ENCODE measurements at regions not wholly inside any gene's neighbourhood (a gene's known extent, or its start where the extent isn't known, plus 50 kb on each side); places are given as distances from the start of the nearest gene placed in this dataset.

DNA sequence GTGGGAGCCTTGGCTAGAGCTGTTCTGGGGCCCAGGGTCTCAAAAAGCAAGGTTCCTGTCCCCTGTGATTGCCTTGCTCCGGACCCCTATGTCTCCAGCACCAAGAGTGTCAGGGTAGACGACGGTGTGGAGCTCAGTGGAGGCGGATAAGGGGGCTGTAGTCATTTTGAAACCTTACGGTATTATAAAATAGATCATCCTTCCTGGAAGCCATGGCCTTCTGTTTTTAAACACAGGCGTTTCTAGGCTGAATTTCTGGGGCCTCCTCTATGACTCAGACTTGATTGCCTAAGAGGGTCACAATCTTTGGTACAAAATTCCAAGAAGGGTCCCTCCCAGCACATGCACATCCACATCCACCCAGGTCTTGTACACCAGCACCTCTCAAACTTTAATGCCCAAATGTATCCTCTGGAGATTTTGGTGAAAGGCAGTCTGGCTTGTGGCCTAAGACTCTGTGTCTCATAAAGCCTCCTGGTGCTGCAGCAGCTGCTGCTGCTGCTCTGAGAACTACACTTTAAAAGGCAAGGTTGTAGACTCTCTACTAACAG lies 70.5 kb upstream of the XCR1 start:
- peaks cover 85% of the 10 kb centered on the region for H3K4me1 ChIP-seq (ENCODE audit: control insufficient read depth, insufficient read depth, low read length)
- H3K4me3 ChIP-seq (ENCODE audit: low read length), result no peak overlapping the region
- peaks cover 18% of the 10 kb centered on the region for H3K36me3 Mint-ChIP-seq
- ATAC-seq (peak; percentile 30 to 43 (median 33)), DNase-seq (peak in 1 of 2 donors; percentile 30)
- peaks cover 58 to 60% of the 10 kb centered on the region in 2 donors for H3K4me1 Mint-ChIP-seq
- peaks cover 0 to 2% of the 10 kb centered on the region in 2 donors for H3K9me3 Mint-ChIP-seq
- no peaks in the 10 kb centered on the region for H3K27me3 Mint-ChIP-seq (ENCODE audit: low read depth in 2 of 2)
- H3K27ac Mint-ChIP-seq, result peak overlapping the region; percentile 94 to 99
- intact Hi-C loops (cut with micrococcal nuclease), result loop anchor here (5.0 kb wide), 1 partner anchor 345 kb away; no protein-coding TSS in a partner anchor
- no peaks in the 10 kb centered on the region for H3K9me3 ChIP-seq (ENCODE audit: control insufficient read depth, insufficient read depth, low read length)
- TF ChIP-seq, protein P1, sequence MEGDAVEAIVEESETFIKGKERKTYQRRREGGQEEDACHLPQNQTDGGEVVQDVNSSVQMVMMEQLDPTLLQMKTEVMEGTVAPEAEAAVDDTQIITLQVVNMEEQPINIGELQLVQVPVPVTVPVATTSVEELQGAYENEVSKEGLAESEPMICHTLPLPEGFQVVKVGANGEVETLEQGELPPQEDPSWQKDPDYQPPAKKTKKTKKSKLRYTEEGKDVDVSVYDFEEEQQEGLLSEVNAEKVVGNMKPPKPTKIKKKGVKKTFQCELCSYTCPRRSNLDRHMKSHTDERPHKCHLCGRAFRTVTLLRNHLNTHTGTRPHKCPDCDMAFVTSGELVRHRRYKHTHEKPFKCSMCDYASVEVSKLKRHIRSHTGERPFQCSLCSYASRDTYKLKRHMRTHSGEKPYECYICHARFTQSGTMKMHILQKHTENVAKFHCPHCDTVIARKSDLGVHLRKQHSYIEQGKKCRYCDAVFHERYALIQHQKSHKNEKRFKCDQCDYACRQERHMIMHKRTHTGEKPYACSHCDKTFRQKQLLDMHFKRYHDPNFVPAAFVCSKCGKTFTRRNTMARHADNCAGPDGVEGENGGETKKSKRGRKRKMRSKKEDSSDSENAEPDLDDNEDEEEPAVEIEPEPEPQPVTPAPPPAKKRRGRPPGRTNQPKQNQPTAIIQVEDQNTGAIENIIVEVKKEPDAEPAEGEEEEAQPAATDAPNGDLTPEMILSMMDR (IDR thresholded peaks at IDR 0.05), result no peak
- peak overlapping the region; percentile 87 for H3K27ac ChIP-seq (ENCODE audit: low read length)
- no peaks in the 10 kb centered on the region for H3K36me3 ChIP-seq (ENCODE audit: control insufficient read depth, insufficient read depth, low read length)
- peak overlapping the region; percentile 78 for H3K4me3 Mint-ChIP-seq
- H3K27me3 ChIP-seq (ENCODE audit: control insufficient read depth, insufficient read depth, low read length), result no peaks in the 10 kb centered on the region
- WGBS (ENCODE audit: insufficient coverage), result 52% methylated on average over 6 of the region's 6 CpGs

DNA sequence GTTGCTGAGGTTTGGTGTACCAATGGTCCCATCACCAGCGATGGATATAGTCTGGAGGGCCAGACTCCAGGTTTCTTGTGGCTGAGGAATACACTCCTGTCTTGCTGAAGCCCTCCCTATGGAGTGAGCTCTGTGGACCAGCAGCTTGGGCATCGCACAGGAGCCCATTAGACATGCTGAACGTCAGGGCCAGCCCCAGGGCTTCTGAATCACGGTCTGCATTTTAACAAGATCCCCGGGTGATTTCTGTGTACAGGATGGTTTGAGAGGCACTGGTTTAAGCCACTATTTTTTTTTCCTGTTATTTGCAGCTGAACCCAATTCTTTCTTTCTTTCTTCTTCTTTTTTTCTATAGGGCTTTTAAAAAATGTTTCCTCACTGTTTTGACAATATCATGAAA lies 69.5 kb upstream of the XCR1 start:
- Mint-ChIP-seq H3K9me3 (no peaks in the 10 kb centered on the region), H3K27ac (peak overlapping the region; percentile 94 to 99), H3K4me1 (peaks cover 60 to 63% of the 10 kb centered on the region in 2 donors), H3K27me3 (ENCODE audit: low read depth in 2 of 2) (no peaks in the 10 kb centered on the region), H3K4me3 (no peak overlapping the region), H3K36me3 (peaks cover 9% of the 10 kb centered on the region)
- no peak overlapping the region for H3K4me3 ChIP-seq (ENCODE audit: low read length)
- H3K9me3 ChIP-seq (ENCODE audit: control insufficient read depth, insufficient read depth, low read length), result no peaks in the 10 kb centered on the region
- intact Hi-C loops (cut with micrococcal nuclease), result loop anchor here (5.0 kb wide), 1 partner anchor 346 kb away; no protein-coding TSS in a partner anchor
- H3K36me3 ChIP-seq (ENCODE audit: control insufficient read depth, insufficient read depth, low read length), result no peaks in the 10 kb centered on the region
- DNase-seq (no peak), ATAC-seq (no peak)
- peak overlapping the region; percentile 3 for H3K27ac ChIP-seq (ENCODE audit: low read length)
- TF ChIP-seq, protein P1 (IDR thresholded peaks at IDR 0.05), result no peak
- H3K4me1 ChIP-seq (ENCODE audit: control insufficient read depth, insufficient read depth, low read length), result peaks cover 83% of the 10 kb centered on the region
- 87% methylated on average over 4 of the region's 5 CpGs for WGBS (ENCODE audit: insufficient coverage)
- H3K27me3 ChIP-seq (ENCODE audit: control insufficient read depth, insufficient read depth, low read length), result no peaks in the 10 kb centered on the region

DNA sequence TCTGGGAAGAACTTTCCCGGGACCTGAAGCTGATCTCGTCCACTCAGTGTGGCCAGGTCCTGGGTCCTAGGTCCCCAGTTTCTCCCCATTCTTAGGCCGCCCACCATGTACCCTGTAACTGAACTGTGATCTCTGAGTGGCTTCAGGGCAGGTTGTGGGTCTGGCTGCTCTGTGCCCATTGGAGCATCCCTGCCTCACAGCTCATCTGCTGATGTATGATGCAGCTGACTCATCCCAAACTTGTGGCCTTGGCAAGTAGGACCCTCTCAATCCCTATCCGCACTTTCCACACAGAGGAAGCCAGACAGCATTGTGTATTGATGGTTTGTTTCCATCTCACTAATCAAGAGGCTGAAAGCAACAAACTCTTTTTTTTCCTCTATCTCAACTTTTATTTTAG lies 69.1 kb upstream of the XCR1 start:
- no peaks in the 10 kb centered on the region for H3K9me3 Mint-ChIP-seq
- DNase-seq, result no peak
- H3K27ac Mint-ChIP-seq, result peak overlapping the region in 1 of 2 donors; percentile 99
- peak overlapping the region; percentile 46 for H3K27ac ChIP-seq (ENCODE audit: low read length)
- TF ChIP-seq, protein P1 (IDR thresholded peaks at IDR 0.05), result no peak
- peaks cover 5% of the 10 kb centered on the region for H3K36me3 Mint-ChIP-seq
- no peaks in the 10 kb centered on the region for H3K9me3 ChIP-seq (ENCODE audit: control insufficient read depth, insufficient read depth, low read length)
- ATAC-seq, result no peak
- no peak overlapping the region for H3K4me3 ChIP-seq (ENCODE audit: low read length)
- H3K27me3 Mint-ChIP-seq (ENCODE audit: low read depth in 2 of 2), result no peaks in the 10 kb centered on the region
- intact Hi-C loops (cut with micrococcal nuclease), result loop anchor here (5.0 kb wide), 1 partner anchor 346 kb away; no protein-coding TSS in a partner anchor
- H3K36me3 ChIP-seq (ENCODE audit: control insufficient read depth, insufficient read depth, low read length), result no peaks in the 10 kb centered on the region
- peaks cover 60 to 63% of the 10 kb centered on the region in 2 donors for H3K4me1 Mint-ChIP-seq
- WGBS (ENCODE audit: insufficient coverage), result 98% methylated on average over 4 of the region's 4 CpGs
- peaks cover 82% of the 10 kb centered on the region for H3K4me1 ChIP-seq (ENCODE audit: control insufficient read depth, insufficient read depth, low read length)
- H3K4me3 Mint-ChIP-seq, result no peak overlapping the region
- H3K27me3 ChIP-seq (ENCODE audit: control insufficient read depth, insufficient read depth, low read length), result no peaks in the 10 kb centered on the region

DNA sequence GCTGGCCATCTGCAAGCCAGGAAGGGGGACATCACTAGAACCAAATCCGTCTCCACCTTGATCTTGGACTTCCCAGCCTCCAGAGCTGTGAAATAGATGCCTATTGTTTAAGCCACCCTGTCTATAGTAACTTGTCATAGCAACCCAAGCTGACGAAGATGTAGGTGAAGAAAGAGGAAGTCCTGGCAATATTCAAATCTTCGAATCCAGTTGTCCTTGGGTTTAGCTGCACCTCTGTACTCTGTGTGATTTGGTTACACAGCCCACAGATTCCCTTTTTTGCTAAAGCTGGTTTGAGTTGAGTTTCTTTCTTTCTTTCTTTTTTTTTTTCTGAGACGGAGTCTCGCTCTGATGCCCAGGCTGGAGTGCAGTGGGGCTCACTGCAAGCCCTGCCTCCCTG lies 68.0 kb upstream of the XCR1 start:
- intact Hi-C loops (cut with micrococcal nuclease), result loop anchor here (5.0 kb wide), 1 partner anchor 347 kb away; no protein-coding TSS in a partner anchor
- Mint-ChIP-seq H3K4me3 (no peak overlapping the region), H3K27me3 (ENCODE audit: low read depth in 2 of 2) (no peaks in the 10 kb centered on the region), H3K9me3 (no peaks in the 10 kb centered on the region), H3K27ac (peak overlapping the region in 1 of 2 donors; percentile 35), H3K36me3 (no peaks in the 10 kb centered on the region), H3K4me1 (peaks cover 53 to 58% of the 10 kb centered on the region in 2 donors)
- ATAC-seq (peak in 1 of 3 donors; percentile 63), DNase-seq (no peak)
- Histone ChIP-seq H3K27ac (ENCODE audit: low read length) (no peak overlapping the region), H3K27me3 (ENCODE audit: control insufficient read depth, insufficient read depth, low read length) (no peaks in the 10 kb centered on the region), H3K36me3 (ENCODE audit: control insufficient read depth, insufficient read depth, low read length) (no peaks in the 10 kb centered on the region), H3K4me3 (ENCODE audit: low read length) (no peak overlapping the region), H3K4me1 (ENCODE audit: control insufficient read depth, insufficient read depth, low read length) (peaks cover 88% of the 10 kb centered on the region), H3K9me3 (ENCODE audit: control insufficient read depth, insufficient read depth, low read length) (no peaks in the 10 kb centered on the region)
- 64% methylated on average over 5 of the region's 5 CpGs for WGBS (ENCODE audit: insufficient coverage)
- TF ChIP-seq, protein P1 (IDR thresholded peaks at IDR 0.05), result no peak
